ENCODE measurements at regions not wholly inside any gene's neighbourhood (a gene's known extent, or its start where the extent isn't known, plus 50 kb on each side); places are given as distances from the start of the nearest gene placed in this dataset.

DNA sequence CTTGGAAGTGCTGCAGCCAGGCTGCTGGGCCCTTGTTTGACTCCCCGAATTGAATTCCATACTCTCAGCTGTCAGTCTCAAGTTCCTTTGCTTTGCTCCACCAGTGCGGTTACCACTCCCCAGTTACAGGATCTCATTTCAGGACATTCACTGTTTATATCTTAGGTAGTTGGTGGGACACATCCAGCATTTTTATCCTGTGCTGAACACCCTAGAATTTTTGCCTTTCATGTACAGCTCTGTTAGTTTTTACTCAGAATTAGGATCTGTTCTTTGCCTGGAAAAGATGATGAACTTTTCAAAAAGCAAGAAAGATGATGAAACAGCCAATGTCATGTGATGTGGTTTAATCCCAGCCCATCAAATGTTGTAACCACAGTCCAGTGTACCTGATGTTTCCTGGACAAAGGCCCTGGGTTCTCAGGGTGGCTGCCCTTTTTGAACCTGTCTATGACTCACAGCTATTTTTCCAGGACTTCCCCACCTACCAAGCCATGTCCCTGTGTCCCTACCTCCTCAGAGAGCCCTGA is 149.7 kb downstream of the NOC3L start:
- Histone ChIP-seq H3K4me2 (replicated peaks; ENCODE audit: low read depth, low read length, poor library complexity, severe bottlenecking) (no peak overlapping the region), H4K20me1 (ENCODE audit: control insufficient read depth, insufficient read depth, low read length, poor library complexity, severe bottlenecking) (no peaks in the 10 kb centered on the region), H3K79me2 (ENCODE audit: control insufficient read depth, insufficient read depth, low read length) (no peaks in the 10 kb centered on the region), H3K9me3 (ENCODE audit: control extremely low read depth in 1 of 3, control insufficient read depth in 2 of 3, insufficient read depth in 1 of 3, low read length in 2 of 3) (peaks cover 0 to 5% (median 0%) of the 10 kb centered on the region in 3 donors), H3K4me1 (ENCODE audit: control insufficient read depth in 2 of 2, insufficient read depth in 2 of 2, low read length in 2 of 2) (no peaks in the 10 kb centered on the region), H3K27me3 (replicated peaks in 1 of 4; ENCODE audit: control extremely low read depth in 1 of 4, control insufficient read depth in 3 of 4, insufficient read depth in 4 of 4, low read length in 3 of 4) (peaks cover 0 to 3% (median 0%) of the 10 kb centered on the region in 4 experiments), H3K27ac (ENCODE audit: low read length in 2 of 2) (no peak overlapping the region), H3K9ac (ENCODE audit: low read length) (no peak overlapping the region), H3K36me3 (replicated peaks in 1 of 2; ENCODE audit: control extremely low read depth in 1 of 2, control insufficient read depth in 1 of 2, extremely low read depth in 1 of 2, insufficient read depth in 2 of 2, low read length in 1 of 2) (no peaks in the 10 kb centered on the region), H2AFZ (ENCODE audit: insufficient read depth, low read depth, low read length, poor library complexity, severe bottlenecking) (no peak overlapping the region), H3K4me3 (ENCODE audit: control extremely low read depth in 1 of 5, extremely low read depth in 1 of 5, insufficient read depth in 1 of 5, low read depth in 2 of 5, low read length in 4 of 5) (no peak overlapping the region)
- ChIA-PET POLR2A (no interaction called here), CTCF (no interaction called here)
- intact Hi-C loops (cut with micrococcal nuclease) = no loop called here
- DNase-seq (no peak), ATAC-seq (ENCODE audit: low read depth) (no peak)
- WGBS (ENCODE audit: insufficient coverage) = 80% methylated on average over 1 of the region's 2 CpGs
- Mint-ChIP-seq H3K4me3 (no peak overlapping the region), H3K4me1 (no peaks in the 10 kb centered on the region), H3K9me3 (ENCODE audit: insufficient read depth) (no peaks in the 10 kb centered on the region), H3K27ac (no peak overlapping the region), H3K27me3 (peaks cover 28% of the 10 kb centered on the region)
- TF ChIP-seq, protein P1, sequence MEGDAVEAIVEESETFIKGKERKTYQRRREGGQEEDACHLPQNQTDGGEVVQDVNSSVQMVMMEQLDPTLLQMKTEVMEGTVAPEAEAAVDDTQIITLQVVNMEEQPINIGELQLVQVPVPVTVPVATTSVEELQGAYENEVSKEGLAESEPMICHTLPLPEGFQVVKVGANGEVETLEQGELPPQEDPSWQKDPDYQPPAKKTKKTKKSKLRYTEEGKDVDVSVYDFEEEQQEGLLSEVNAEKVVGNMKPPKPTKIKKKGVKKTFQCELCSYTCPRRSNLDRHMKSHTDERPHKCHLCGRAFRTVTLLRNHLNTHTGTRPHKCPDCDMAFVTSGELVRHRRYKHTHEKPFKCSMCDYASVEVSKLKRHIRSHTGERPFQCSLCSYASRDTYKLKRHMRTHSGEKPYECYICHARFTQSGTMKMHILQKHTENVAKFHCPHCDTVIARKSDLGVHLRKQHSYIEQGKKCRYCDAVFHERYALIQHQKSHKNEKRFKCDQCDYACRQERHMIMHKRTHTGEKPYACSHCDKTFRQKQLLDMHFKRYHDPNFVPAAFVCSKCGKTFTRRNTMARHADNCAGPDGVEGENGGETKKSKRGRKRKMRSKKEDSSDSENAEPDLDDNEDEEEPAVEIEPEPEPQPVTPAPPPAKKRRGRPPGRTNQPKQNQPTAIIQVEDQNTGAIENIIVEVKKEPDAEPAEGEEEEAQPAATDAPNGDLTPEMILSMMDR (IDR thresholded peaks at IDR 0.05) = no peak

DNA sequence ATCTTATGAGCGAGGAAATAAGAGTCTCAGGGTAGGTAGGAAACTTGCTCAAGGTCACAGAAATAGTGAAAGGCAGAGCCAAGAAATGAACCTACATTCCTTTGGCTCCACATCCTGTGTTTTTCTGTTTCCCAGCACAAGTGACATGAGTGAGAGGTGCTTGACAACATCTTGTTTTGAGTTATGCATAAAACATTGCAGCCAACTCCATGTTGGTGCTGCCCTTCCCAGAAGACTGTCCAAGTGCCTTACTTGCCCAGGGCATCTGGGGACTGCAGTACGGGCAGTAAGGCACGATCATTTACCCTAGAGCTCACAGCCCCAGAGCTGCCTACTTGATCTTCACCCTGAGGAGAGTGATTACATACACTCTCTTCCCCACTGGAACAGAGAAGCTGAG is 148.8 kb downstream of the NOC3L start:
- no peak overlapping the region for H3K4me3 Mint-ChIP-seq
- WGBS (ENCODE audit: insufficient coverage) = 100% methylated on average over 1 of the region's 3 CpGs
- ATAC-seq (ENCODE audit: low read depth) (no peak), DNase-seq (no peak)
- Histone ChIP-seq H3K4me2 (replicated peaks; ENCODE audit: low read depth, low read length, poor library complexity, severe bottlenecking) (no peak overlapping the region), H3K4me1 (ENCODE audit: control insufficient read depth in 2 of 2, insufficient read depth in 2 of 2, low read length in 2 of 2) (no peaks in the 10 kb centered on the region), H3K27ac (ENCODE audit: low read length in 2 of 2) (no peak overlapping the region), H3K4me3 (ENCODE audit: control extremely low read depth in 1 of 5, extremely low read depth in 1 of 5, insufficient read depth in 1 of 5, low read depth in 2 of 5, low read length in 4 of 5) (no peak overlapping the region), H3K27me3 (replicated peaks in 1 of 4; ENCODE audit: control extremely low read depth in 1 of 4, control insufficient read depth in 3 of 4, insufficient read depth in 4 of 4, low read length in 3 of 4) (peaks cover 0 to 3% (median 0%) of the 10 kb centered on the region in 4 experiments), H3K79me2 (ENCODE audit: control insufficient read depth, insufficient read depth, low read length) (no peaks in the 10 kb centered on the region), H3K36me3 (replicated peaks in 1 of 2; ENCODE audit: control extremely low read depth in 1 of 2, control insufficient read depth in 1 of 2, extremely low read depth in 1 of 2, insufficient read depth in 2 of 2, low read length in 1 of 2) (no peaks in the 10 kb centered on the region), H2AFZ (ENCODE audit: insufficient read depth, low read depth, low read length, poor library complexity, severe bottlenecking) (no peak overlapping the region), H3K9me3 (ENCODE audit: control extremely low read depth in 1 of 3, control insufficient read depth in 2 of 3, insufficient read depth in 1 of 3, low read length in 2 of 3) (peaks cover 0 to 5% (median 0%) of the 10 kb centered on the region in 3 donors), H3K9ac (ENCODE audit: low read length) (no peak overlapping the region), H4K20me1 (ENCODE audit: control insufficient read depth, insufficient read depth, low read length, poor library complexity, severe bottlenecking) (no peaks in the 10 kb centered on the region)
- no peaks in the 10 kb centered on the region for H3K4me1 Mint-ChIP-seq
- peaks cover 24% of the 10 kb centered on the region for H3K27me3 Mint-ChIP-seq
- TF ChIP-seq, protein P1 (IDR thresholded peaks at IDR 0.05) = no peak
- no peak for TF ChIP-seq EZH2 (IDR thresholded peaks at IDR 0.05; ENCODE audit: borderline replicate concordance, insufficient read depth, low read depth, low read length, poor library complexity, severe bottlenecking)
- POLR2A ChIA-PET = no interaction called here
- CTCF ChIA-PET = no interaction called here
- intact Hi-C loops (cut with micrococcal nuclease) = no loop called here
- H3K27ac Mint-ChIP-seq = no peak overlapping the region
- no peaks in the 10 kb centered on the region for H3K9me3 Mint-ChIP-seq (ENCODE audit: insufficient read depth)
